GM12878 (cell line): ENCODE measurements at regions not wholly inside any gene's neighbourhood (a gene's known extent, or its start where the extent isn't known, plus 50 kb on each side); places are given as distances from the start of the nearest gene placed in this dataset.

Experiments
- ATAC-seq: fragments of 200-7000 bp; cut with Tn5 transposase; 3 replicates; pipeline ENCODE4 v1.9.1; 2020; ENCODE audit warnings: mild to moderate bottlenecking, moderate library complexity
- BruUV-seq: library from RNA; stranded (reverse); fragments of 400-500 nt; replicated peaks from 2 replicates; lab custom pipeline; 2021; lab: Mats Ljungman, UMichigan
- CTCF ChIA-PET: fragments of 300-600 bp; sonication (Branson Sonifier 250); formaldehyde crosslinking; extraction: SDS; loops from one replicate; lab custom pipeline; 2021; ENCODE audit warnings: inconsistent platforms; lab: Yijun Ruan, JAX
- POLR2A ChIA-PET: fragments of 350-600 bp; formaldehyde crosslinking; extraction: SDS; loops from one replicate; lab custom pipeline; 2021; ENCODE audit warnings: inconsistent platforms; lab: Charles Lee
- RAD21 ChIA-PET: fragments of 300-600 bp; sonication (Branson Sonifier 250); formaldehyde crosslinking; loops from one replicate; lab custom pipeline; 2023; ENCODE audit warnings: antibody characterized with exemption; ENCODE audit not compliant: unreplicated experiment; lab: Charles Lee
- SMC1A ChIA-PET: fragments of 300-600 bp; sonication (Branson Sonifier 250); formaldehyde crosslinking; loops from one replicate; lab custom pipeline; 2023; ENCODE audit not compliant: unreplicated experiment, uncharacterized antibody; lab: Charles Lee
- DNase-seq: peaks from one replicate; pipeline ENCODE4 v3.0.0-alpha.2; 2011; ENCODE audit warnings: low read depth, low spot score
- FAIRE-seq: peaks from 3 replicates; lab custom pipeline; 2011; peaks lifted over from hg19 to GRCh38; lab: Jason Lieb, UNC
- H2AFZ ChIP-seq: 2 replicates; pipeline ENCODE4 v1.6.0; 2011; ENCODE audit warnings: low read depth, low read length, control low read depth; ENCODE audit not compliant: control insufficient read depth
- H3K27ac ChIP-seq: 2 replicates; pipeline ENCODE4 v1.5.1; 2011; ENCODE audit warnings: control low read depth; ENCODE audit not compliant: control insufficient read depth, insufficient read depth
- H3K27me3 ChIP-seq, 2 experiments: replicated peaks in 1 of 2; 2 replicates each; pipeline versions ENCODE4 v1.6.0 to v1.6.1; 2011; ENCODE audit warnings: low read length in 1 of 2; ENCODE audit not compliant: control insufficient read depth in 2 of 2, insufficient read depth in 2 of 2
- H3K36me3 ChIP-seq, 2 experiments: 2 replicates each; pipeline ENCODE4 v1.5.1; 2011; ENCODE audit warnings: low read length in 1 of 2; ENCODE audit not compliant: control insufficient read depth in 2 of 2, insufficient read depth in 2 of 2
- H3K4me1 ChIP-seq: 2 replicates; pipeline ENCODE4 v1.6.1; 2011; ENCODE audit warnings: mild to moderate bottlenecking, low read length, moderate library complexity, mixed read lengths; ENCODE audit not compliant: control insufficient read depth, insufficient read depth
- H3K4me2 ChIP-seq: 2 replicates; pipeline ENCODE4 v1.6.0; 2011; ENCODE audit warnings: control low read depth; ENCODE audit not compliant: control insufficient read depth, insufficient read depth
- H3K4me3 ChIP-seq: fragments of 200-600 bp; sonication (generic); 2 replicates; pipeline ENCODE4 v1.5.1; 2016
- H3K79me2 ChIP-seq: 2 replicates; pipeline ENCODE4 v1.6.0; 2011; ENCODE audit warnings: low read length; ENCODE audit not compliant: control insufficient read depth, insufficient read depth
- H3K9ac ChIP-seq: 2 replicates; pipeline ENCODE4 v1.8.0; 2011; ENCODE audit warnings: low read length, control low read depth, mixed read lengths; ENCODE audit not compliant: control insufficient read depth, insufficient read depth
- H3K9me3 ChIP-seq: replicated peaks from 3 replicates; pipeline ENCODE4 v1.5.1; 2011; ENCODE audit warnings: mild to moderate bottlenecking, low read length; ENCODE audit not compliant: control insufficient read depth, insufficient read depth
- H4K20me1 ChIP-seq: 2 replicates; pipeline ENCODE4 v1.6.0; 2011; ENCODE audit not compliant: control insufficient read depth, insufficient read depth
- BCLAF1 ChIP-seq: fragments of 450-650 bp; IDR thresholded peaks from 2 replicates; pipeline ENCODE4 v1.6.1; 2017; ENCODE audit warnings: antibody characterized with exemption, mild to moderate bottlenecking, moderate library complexity
- CHD1 ChIP-seq: IDR thresholded peaks from 2 replicates; pipeline ENCODE4 v1.6.1; 2012; ENCODE audit warnings: low read depth, low read length, improper control_type of control experiment
- CHD2 ChIP-seq: IDR thresholded peaks from 2 replicates; pipeline ENCODE4 v1.6.1; 2011; ENCODE audit warnings: low read depth, low read length, improper control_type of control experiment, borderline replicate concordance
- CREB1 ChIP-seq: IDR thresholded peaks from 2 replicates; pipeline ENCODE4 v1.6.1; 2012; ENCODE audit warnings: low read depth, mild to moderate bottlenecking, inconsistent platforms
- MTA2 ChIP-seq: fragments of 450-650 bp; IDR thresholded peaks from 2 replicates; pipeline ENCODE4 v1.6.1; 2016; ENCODE audit warnings: low read depth, mild to moderate bottlenecking, moderate library complexity
- NFIC ChIP-seq: IDR thresholded peaks from 2 replicates; pipeline ENCODE4 v1.6.1; 2012; ENCODE audit warnings: low read depth, mild to moderate bottlenecking, inconsistent platforms, low read length, moderate library complexity
- NFYB ChIP-seq: IDR thresholded peaks from 2 replicates; pipeline ENCODE4 v1.6.1; 2011; ENCODE audit warnings: low read depth, mild to moderate bottlenecking, low read length, improper control_type of control experiment, moderate library complexity; ENCODE audit not compliant: insufficient read depth
- NR2C1 ChIP-seq: fragments of 450-650 bp; IDR thresholded peaks from 2 replicates; pipeline ENCODE4 v1.6.1; 2017; ENCODE audit warnings: antibody characterized with exemption, mild to moderate bottlenecking, moderate library complexity
- NR2F1 ChIP-seq: fragments of 450-650 bp; conservative IDR thresholded peaks from 2 replicates; pipeline ENCODE4 v1.6.1; 2017; ENCODE audit warnings: mild to moderate bottlenecking
- PAX5 ChIP-seq: IDR thresholded peaks from 2 replicates; pipeline ENCODE4 v1.6.1; 2011; ENCODE audit warnings: low read depth, low read length, borderline replicate concordance
- RB1 ChIP-seq: fragments of 450-650 bp; formaldehyde crosslinking; IDR thresholded peaks from 2 replicates; pipeline ENCODE4 v1.6.1; 2017; ENCODE audit warnings: mild to moderate bottlenecking, borderline replicate concordance
- REST ChIP-seq: IDR thresholded peaks from 2 replicates; pipeline ENCODE4 v1.6.1; 2012; ENCODE audit warnings: mild to moderate bottlenecking, low read depth, low read length
- SIX5 ChIP-seq: IDR thresholded peaks from 2 replicates; pipeline ENCODE4 v1.6.1; 2011; ENCODE audit warnings: mild to moderate bottlenecking, low read depth, low read length, moderate library complexity; ENCODE audit not compliant: severe bottlenecking
- SREBF1 ChIP-seq: IDR thresholded peaks from 2 replicates; pipeline ENCODE4 v1.6.1; 2012; ENCODE audit warnings: mild to moderate bottlenecking, low read length
- ZNF24 ChIP-seq: fragments of 450-650 bp; IDR thresholded peaks from 2 replicates; pipeline ENCODE4 v1.6.1; 2017; ENCODE audit warnings: antibody characterized with exemption, mild to moderate bottlenecking
- WGBS: methylation state at CpG from one replicate; pipeline ENCODE4 v1.1.6; 2016; ENCODE audit warnings: low lambda C conversion rate; ENCODE audit not compliant: insufficient replicate concordance, insufficient coverage; ENCODE audit errors: missing lambda C conversion rate; 5-methylcytosine and 5-hydroxymethylcytosine counted together
- in situ Hi-C: fragments of 300-500 bp; cut with MboI; formaldehyde crosslinking; loops from 9 replicates; pipeline ENCODE4 v1.14.3; 2018; ENCODE audit warnings: mixed read lengths
- intact Hi-C: fragments of 100-400 bp; cut with micrococcal nuclease; formaldehyde crosslinking; loops from one replicate; pipeline ENCODE4 v1.14.2; 2022; ENCODE audit not compliant: unreplicated experiment
- TF ChIP-seq, protein P1 (sequence below): fragments of 450-650 bp; IDR thresholded peaks from 2 replicates; pipeline ENCODE4 v1.6.1; 2017; ENCODE audit warnings: low read depth, mild to moderate bottlenecking, moderate library complexity

DNA sequence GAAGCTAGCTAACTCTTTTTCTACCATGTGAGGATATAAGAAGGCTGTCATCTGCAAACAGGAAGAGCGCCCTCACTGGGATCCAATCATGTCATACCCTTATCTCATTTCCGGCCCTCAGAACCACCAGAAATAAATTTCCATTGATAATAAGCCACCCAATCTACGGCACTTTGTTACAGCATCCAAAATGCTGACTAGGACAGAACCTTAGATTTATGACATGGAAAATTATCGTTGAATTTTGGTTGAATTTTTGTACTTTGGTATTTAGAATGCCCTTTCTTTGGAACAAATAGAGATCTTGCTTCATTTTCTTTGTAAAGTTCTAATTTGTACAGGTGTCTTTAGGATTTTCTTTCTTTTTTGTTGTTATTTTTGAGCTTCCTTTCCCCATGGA lies 53.3 kb upstream of the CYLC2 start:
- Histone ChIP-seq H3K27me3 (no peaks in the 10 kb centered on the region), H3K4me1 (no peaks in the 10 kb centered on the region), H4K20me1 (no peaks in the 10 kb centered on the region), H3K9me3 (no peaks in the 10 kb centered on the region), H3K79me2 (no peaks in the 10 kb centered on the region), H3K4me2 (no peak overlapping the region), H3K27ac (no peak overlapping the region), H3K9ac (no peak overlapping the region), H3K4me3 (no peak overlapping the region), H3K36me3 (no peaks in the 10 kb centered on the region), H2AFZ (no peak overlapping the region)
- no TSS peak for BruUV-seq
- 2% methylated on average over 4 of the region's 4 CpGs for WGBS
- FAIRE-seq (no peak), DNase-seq (no peak), ATAC-seq (no peak)
- CTCF ChIA-PET: no interaction called here
- SMC1A ChIA-PET: no interaction called here
- RAD21 ChIA-PET: no interaction called here
- POLR2A ChIA-PET: no interaction called here
- in situ Hi-C loops (no loop called here), intact Hi-C loops (no loop called here)
- TF ChIP-seq CHD2 (no peak), NFIC (no peak), RB1 (no peak), PAX5 (no peak), MTA2 (no peak), BCLAF1 (no peak), SREBF1 (no peak), CHD1 (no peak), CREB1 (no peak), SIX5 (no peak), ZNF24 (no peak), NR2F1 (no peak), REST (no peak), NR2C1 (no peak), NFYB (no peak)
- TF ChIP-seq, protein P1, sequence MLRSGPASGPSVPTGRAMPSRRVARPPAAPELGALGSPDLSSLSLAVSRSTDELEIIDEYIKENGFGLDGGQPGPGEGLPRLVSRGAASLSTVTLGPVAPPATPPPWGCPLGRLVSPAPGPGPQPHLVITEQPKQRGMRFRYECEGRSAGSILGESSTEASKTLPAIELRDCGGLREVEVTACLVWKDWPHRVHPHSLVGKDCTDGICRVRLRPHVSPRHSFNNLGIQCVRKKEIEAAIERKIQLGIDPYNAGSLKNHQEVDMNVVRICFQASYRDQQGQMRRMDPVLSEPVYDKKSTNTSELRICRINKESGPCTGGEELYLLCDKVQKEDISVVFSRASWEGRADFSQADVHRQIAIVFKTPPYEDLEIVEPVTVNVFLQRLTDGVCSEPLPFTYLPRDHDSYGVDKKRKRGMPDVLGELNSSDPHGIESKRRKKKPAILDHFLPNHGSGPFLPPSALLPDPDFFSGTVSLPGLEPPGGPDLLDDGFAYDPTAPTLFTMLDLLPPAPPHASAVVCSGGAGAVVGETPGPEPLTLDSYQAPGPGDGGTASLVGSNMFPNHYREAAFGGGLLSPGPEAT: no peak
